22Rv1 (cell line): ENCODE measurements at regions not wholly inside any gene's neighbourhood (a gene's known extent, or its start where the extent isn't known, plus 50 kb on each side); places are given as distances from the start of the nearest gene placed in this dataset.
"Not testable (repeated sequence)": the region's sequence is repeated elsewhere in the genome, so short reads cannot be mapped to it uniquely, and the experiment has no call there.

Experiments used
- H3K27ac ChIP-seq: fragments of 450-650 bp; 2 replicates; pipeline ENCODE4 v1.5.1; 2017
- CTCF ChIP-seq: fragments of 450-650 bp; IDR thresholded peaks from 2 replicates; pipeline ENCODE4 v1.5.1; 2017; ENCODE audit warnings: mild to moderate bottlenecking
- ZFX ChIP-seq: fragments of 450-650 bp; IDR thresholded peaks from 2 replicates; pipeline ENCODE4 v1.6.1; 2017; ENCODE audit warnings: antibody characterized with exemption, borderline replicate concordance

- no peak overlapping the region for H3K27ac ChIP-seq
- TF ChIP-seq ZFX: no peak
- TF ChIP-seq CTCF: no peak
These were observed 57.3 kb upstream of the NOVA1 start for GRCh38 chr14:26655128-26655527.

- no peak overlapping the region for H3K27ac ChIP-seq
- TF ChIP-seq ZFX: no peak
- no peak for TF ChIP-seq CTCF
These were observed 65.7 kb upstream of the NOVA1 start for GRCh38 chr14:26663506-26663905.

- not testable (repeated sequence) for H3K27ac ChIP-seq
These were observed 81.0 kb upstream of the NOVA1 start for GRCh38 chr14:26678732-26679420.

GRCh38 chr14:26685401-26685800 is 87.6 kb upstream of the NOVA1 start:
- no peak overlapping the region for H3K27ac ChIP-seq
- TF ChIP-seq ZFX (no peak), CTCF (no peak)

GRCh38 chr14:26687301-26687837 is 89.5 kb upstream of the NOVA1 start:
- TF ChIP-seq CTCF: no peak
- no peak for TF ChIP-seq ZFX

GRCh38 chr14:26694521-26694920 is 96.7 kb upstream of the NOVA1 start:
- no peak for TF ChIP-seq ZFX
- no peak for TF ChIP-seq CTCF
- H3K27ac ChIP-seq: no peak overlapping the region

More at GRCh38 chr14:26687301-26687837, 89.5 kb upstream of the NOVA1 start:
- no peak overlapping the region for H3K27ac ChIP-seq

- TF ChIP-seq ZFX (no peak), CTCF (no peak)
These were observed 104.9 kb upstream of the NOVA1 start for GRCh38 chr14:26702721-26703230.

More at GRCh38 chr14:26702721-26703230, 104.9 kb upstream of the NOVA1 start:
- H3K27ac ChIP-seq: no peak overlapping the region
